Spleen (tissue), 11 donors: ENCODE measurements at regions not wholly inside any gene's neighbourhood (a gene's known extent, or its start where the extent isn't known, plus 50 kb on each side); places are given as distances from the start of the nearest gene placed in this dataset.

ENCODE experiments used
- DNase-seq: peaks from one replicate; pipeline ENCODE4 v3.0.0-alpha.2; 2020
- H3K27ac ChIP-seq, 8 donors: fragments of 200-600 bp; sonication (generic) in 7 of 8; 1 replicate in 4 of 8; 2 replicates in 4 of 8; pipeline versions ENCODE4 v1.5.0 to v1.8.0; 2016 to 2021; ENCODE audit warnings: inconsistent platforms in 4 of 8, mild to moderate bottlenecking in 4 of 8, moderate library complexity in 1 of 8
- H3K27me3 ChIP-seq, 7 donors: fragments of 200-600 bp; sonication (generic) in 6 of 7; replicated peaks in 1 of 7; 1 replicate in 4 of 7; 2 replicates in 3 of 7; pipeline versions ENCODE4 v1.5.0 to v1.8.0; 2016 to 2021; ENCODE audit warnings: inconsistent platforms in 3 of 7, mild to moderate bottlenecking in 1 of 7
- H3K36me3 ChIP-seq, 6 donors: fragments of 200-600 bp; sonication (generic) in 5 of 6; 1 replicate in 4 of 6; 2 replicates in 2 of 6; pipeline versions ENCODE4 v1.5.0 to v1.8.0; 2016 to 2021; ENCODE audit warnings: inconsistent platforms in 2 of 6
- H3K4me1 ChIP-seq, 6 donors: fragments of 200-600 bp; sonication (generic) in 5 of 6; 1 replicate in 3 of 6; 2 replicates in 3 of 6; pipeline versions ENCODE4 v1.5.0 to v1.8.0; 2016 to 2021; ENCODE audit warnings: inconsistent platforms in 3 of 6
- H3K4me3 ChIP-seq, 8 donors: fragments of 200-600 bp; sonication (generic) in 7 of 8; 1 replicate in 4 of 8; 2 replicates in 4 of 8; pipeline versions ENCODE4 v1.5.0 to v1.8.0; 2016 to 2021; ENCODE audit warnings: inconsistent platforms in 4 of 8, mild to moderate bottlenecking in 4 of 8, moderate library complexity in 2 of 8
- H3K9me3 ChIP-seq, 8 donors: fragments of 200-600 bp; sonication (generic) in 7 of 8; 1 replicate in 4 of 8; 2 replicates in 4 of 8; pipeline versions ENCODE4 v1.5.0 to v1.8.0; 2016 to 2021; ENCODE audit warnings: inconsistent platforms in 4 of 8
- CTCF ChIP-seq, 11 experiments: fragments of 200-600 bp in 7 of 11; fragments of 450-650 bp in 4 of 11; sonication (generic) in 4 of 11; IDR thresholded peaks in 8 of 11; conservative IDR thresholded peaks in 3 of 11; 1 replicate in 7 of 11; 2 replicates in 4 of 11; pipeline versions ENCODE4 v1.4.0 to v1.8.0; 2016 to 2021; ENCODE audit warnings: antibody characterized with exemption in 11 of 11, inconsistent platforms in 4 of 11, mild to moderate bottlenecking in 1 of 11
- POLR2A ChIP-seq, 3 donors: fragments of 450-650 bp; IDR thresholded peaks; one replicate each; pipeline ENCODE4 v1.5.1; 2017; ENCODE audit warnings: antibody characterized with exemption in 3 of 3, mild to moderate bottlenecking in 1 of 3
- POLR2AphosphoS5 ChIP-seq, 3 donors: sonication (generic); formaldehyde crosslinking; IDR thresholded peaks; one replicate each; pipeline ENCODE4 v1.5.1; 2017; ENCODE audit warnings: antibody characterized with exemption in 3 of 3
- WGBS, 5 donors: extraction: QIAGEN DNeasy Blood & Tissue Kit in 3 of 5; methylation state at CpG; one replicate each; pipeline versions ENCODE4 v1.1.5 to v1.1.7; 2013 to 2018; 5-methylcytosine and 5-hydroxymethylcytosine counted together
- intact Hi-C: fragments of 100-400 bp; cut with DNase I; formaldehyde crosslinking; loops from one replicate; pipeline ENCODE4 v1.15.0; 2023; ENCODE audit warnings: low total_unique reads
- donor health status: healthy with polysubstance abuse.
- donor health status: DM: no; HTN: no; CAD: no; lungs with moderate emphysema.
- donor health status: DM: no; HTN: no; CAD: no.
- donor health status: Bipolar disorder and iron deficiency.
- donor health status: healthy.
- donor health status: DM: no; HTN: no; CAD: no.
- donor health status: DM: yes; HTN: yes; CAD: no.

- 42 to 60% (median 52%) methylated on average over 8 of the region's 8 CpGs for WGBS, 5 donors
- TF ChIP-seq POLR2AphosphoS5 (IDR thresholded peaks at IDR 0.05), result no peak
- Histone ChIP-seq H3K4me3 (peak overlapping the region in 1 of 8 donors; percentile 24), H3K36me3 (no peaks in the 10 kb centered on the region), H3K27me3 (no peaks in the 10 kb centered on the region), H3K4me1 (peaks cover 0 to 19% (median 11%) of the 10 kb centered on the region in 6 donors), H3K9me3 (no peaks in the 10 kb centered on the region), H3K27ac (peak overlapping the region in 5 of 8 donors; percentile 40 to 71 (median 53))
- DNase-seq, result no peak
- intact Hi-C loops, result no loop called here
Measured at GRCh38 chr6:14903176-14904038, 342.5 kb upstream of the JARID2 start.

GRCh38 chr6:14905201-14905600 is 340.7 kb upstream of the JARID2 start:
- H3K36me3 ChIP-seq, result no peaks in the 10 kb centered on the region
- no peak overlapping the region for H3K4me3 ChIP-seq
- DNase-seq, result no peak
- TF ChIP-seq POLR2A (IDR thresholded peaks at IDR 0.05) (no peak), CTCF (IDR thresholded peaks at IDR 0.05 in 8 of 11, conservative IDR thresholded peaks at IDR 0.05 in 3 of 11) (no peak), POLR2AphosphoS5 (IDR thresholded peaks at IDR 0.05) (no peak)
- intact Hi-C loops, result no loop called here
- H3K4me1 ChIP-seq, result peaks cover 3 to 31% (median 17%) of the 10 kb centered on the region in 6 donors
- H3K27ac ChIP-seq, result no peak overlapping the region
- no peaks in the 10 kb centered on the region for H3K9me3 ChIP-seq
- no peaks in the 10 kb centered on the region for H3K27me3 ChIP-seq
- WGBS, 5 donors, result 50 to 62% (median 53%) methylated on average over 3 of the region's 3 CpGs

DNA sequence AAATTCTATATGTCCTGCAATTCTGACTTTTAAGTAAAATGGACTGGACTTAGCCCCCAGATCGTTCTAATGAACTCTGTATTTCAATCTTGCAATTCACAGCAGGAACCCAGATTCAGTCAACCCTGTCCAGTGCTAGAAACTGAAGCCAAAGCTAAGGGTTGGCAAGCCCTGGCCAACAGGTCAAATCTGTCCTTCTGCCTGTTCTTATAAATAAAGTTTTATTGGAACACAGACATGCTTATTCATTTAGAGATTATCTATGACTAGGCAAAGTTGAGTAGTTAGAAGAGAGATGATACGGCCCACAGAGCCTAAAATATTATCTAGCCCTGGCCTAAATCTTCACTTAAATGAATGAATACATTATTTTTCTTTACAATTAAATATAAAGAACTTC is 339.2 kb upstream of the JARID2 start:
- WGBS, 5 donors, result 85 to 96% (median 95%) methylated on average over 2 of the region's 2 CpGs
- Histone ChIP-seq H3K36me3 (no peaks in the 10 kb centered on the region), H3K4me3 (no peak overlapping the region), H3K27me3 (no peaks in the 10 kb centered on the region), H3K4me1 (peaks cover 13 to 45% (median 31%) of the 10 kb centered on the region in 6 donors), H3K9me3 (no peaks in the 10 kb centered on the region), H3K27ac (no peak overlapping the region)
- TF ChIP-seq POLR2AphosphoS5 (IDR thresholded peaks at IDR 0.05) (no peak), POLR2A (IDR thresholded peaks at IDR 0.05) (no peak), CTCF (IDR thresholded peaks at IDR 0.05 in 8 of 11, conservative IDR thresholded peaks at IDR 0.05 in 3 of 11) (no peak)
- no peak for DNase-seq
- intact Hi-C loops, result no loop called here

DNA sequence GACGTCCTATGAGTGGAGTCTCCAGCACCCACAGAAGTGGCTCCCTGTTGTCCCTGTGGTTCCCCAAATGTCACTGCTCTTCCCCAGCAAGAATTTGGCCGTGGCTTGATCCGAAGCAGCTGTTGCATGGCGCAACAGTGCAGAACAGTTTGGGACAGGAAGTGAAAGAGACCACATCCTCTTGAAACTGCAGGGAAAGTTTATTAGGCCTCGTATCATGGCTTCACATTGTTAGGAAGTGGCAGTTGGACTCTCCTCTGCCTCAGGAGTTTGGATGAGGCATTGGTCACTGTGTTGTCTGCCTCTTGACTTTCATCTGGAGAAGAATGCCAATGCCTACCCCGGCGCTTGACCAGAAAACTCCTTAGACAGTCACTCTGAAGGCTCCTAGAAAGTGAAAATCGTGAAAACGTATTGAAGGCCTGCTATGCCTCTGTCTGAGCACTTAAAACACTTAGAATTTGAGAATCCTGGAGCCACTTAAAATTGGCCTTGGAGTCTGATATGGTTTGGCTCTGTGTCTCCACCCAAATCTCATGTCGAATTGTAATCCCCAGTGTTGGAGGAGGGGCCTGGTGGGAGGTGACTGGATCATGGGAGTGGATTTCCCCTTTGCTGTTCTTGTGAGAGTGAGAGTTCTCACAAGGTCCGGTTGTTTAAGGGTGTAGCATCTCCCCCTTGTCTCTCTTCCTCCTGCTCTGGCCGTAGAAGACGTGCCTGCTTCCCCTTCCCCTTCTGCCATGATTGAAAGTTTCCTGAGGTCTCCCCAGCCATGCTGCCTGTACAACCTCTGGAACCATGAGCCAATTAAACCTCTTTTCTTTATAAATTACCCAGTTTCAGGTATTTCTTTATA is 334.9 kb upstream of the JARID2 start:
- DNase-seq, result peak; percentile 89
- TF ChIP-seq POLR2A (IDR thresholded peaks at IDR 0.05) (no peak), POLR2AphosphoS5 (IDR thresholded peaks at IDR 0.05) (peak in 2 of 3 donors; percentile 53 to 91)
- intact Hi-C loops, result no loop called here
- Histone ChIP-seq H3K27ac (peak overlapping the region; percentile 80 to 92 (median 86)), H3K36me3 (no peaks in the 10 kb centered on the region), H3K4me3 (peak overlapping the region in 2 of 8 donors; percentile 1 to 47), H3K4me1 (peaks cover 13 to 39% (median 24%) of the 10 kb centered on the region in 6 donors), H3K27me3 (no peaks in the 10 kb centered on the region), H3K9me3 (no peaks in the 10 kb centered on the region)
- 17 to 33% (median 29%) methylated on average over 13 of the region's 13 CpGs for WGBS, 5 donors
